Lower leg skin (tissue), 4 donors: ENCODE measurements at regions not wholly inside any gene's neighbourhood (a gene's known extent, or its start where the extent isn't known, plus 50 kb on each side); places are given as distances from the start of the nearest gene placed in this dataset.

Experiments
- DNase-seq, 2 donors: peaks; one replicate each; pipeline ENCODE4 v3.0.0-alpha.2; 2019; ENCODE audit warnings: low spot score in 2 of 2
- H3K4me3 ChIP-seq: fragments of 200-600 bp; sonication (generic); 2 replicates; pipeline ENCODE4 v1.5.1; 2017; ENCODE audit warnings: mild to moderate bottlenecking, low read depth; ENCODE audit not compliant: poor library complexity, severe bottlenecking
- POLR2A ChIP-seq, 2 donors: fragments of 450-650 bp; IDR thresholded peaks; one replicate each; pipeline ENCODE4 v1.6.1; 2016 to 2017; ENCODE audit warnings: antibody characterized with exemption in 2 of 2, mild to moderate bottlenecking in 1 of 2, moderate library complexity in 1 of 2
- WGBS, 2 donors: methylation state at CpG; one replicate each; pipeline ENCODE4 v1.1.5; 2018; 5-methylcytosine and 5-hydroxymethylcytosine counted together
- intact Hi-C: fragments of 100-400 bp; cut with DNase I; formaldehyde crosslinking; loops from one replicate; pipeline ENCODE4 v1.15.0; 2023; ENCODE audit warnings: low total_unique reads
- TF ChIP-seq, protein P1 (sequence below), 3 donors: fragments of 450-650 bp; IDR thresholded peaks; one replicate each; pipeline ENCODE4 v1.5.1; 2016; ENCODE audit warnings: antibody characterized with exemption in 3 of 3, mild to moderate bottlenecking in 3 of 3, moderate library complexity in 2 of 3

DNA sequence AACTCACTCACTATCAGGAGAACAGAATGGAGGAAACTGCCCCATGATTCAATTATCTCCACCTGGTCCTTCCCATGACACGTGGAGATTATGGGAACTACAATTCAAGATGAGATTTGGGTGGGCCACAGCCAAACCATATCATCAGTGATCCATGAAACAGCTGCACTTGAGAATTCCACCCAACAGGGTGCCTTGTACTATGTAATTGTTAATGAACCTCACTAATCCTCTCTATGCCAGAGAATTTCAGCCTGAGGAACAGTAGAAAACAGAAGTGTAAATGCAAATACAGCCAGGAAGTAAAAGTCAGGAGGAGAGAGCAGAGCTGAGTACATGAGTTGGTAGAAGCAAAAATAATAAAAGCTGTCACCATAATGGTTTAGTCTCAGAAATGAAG lies 261.4 kb downstream of the EPHA4 start:
- H3K4me3 ChIP-seq = no peak overlapping the region
- no peak for TF ChIP-seq POLR2A (IDR thresholded peaks at IDR 0.05)
- TF ChIP-seq, protein P1, sequence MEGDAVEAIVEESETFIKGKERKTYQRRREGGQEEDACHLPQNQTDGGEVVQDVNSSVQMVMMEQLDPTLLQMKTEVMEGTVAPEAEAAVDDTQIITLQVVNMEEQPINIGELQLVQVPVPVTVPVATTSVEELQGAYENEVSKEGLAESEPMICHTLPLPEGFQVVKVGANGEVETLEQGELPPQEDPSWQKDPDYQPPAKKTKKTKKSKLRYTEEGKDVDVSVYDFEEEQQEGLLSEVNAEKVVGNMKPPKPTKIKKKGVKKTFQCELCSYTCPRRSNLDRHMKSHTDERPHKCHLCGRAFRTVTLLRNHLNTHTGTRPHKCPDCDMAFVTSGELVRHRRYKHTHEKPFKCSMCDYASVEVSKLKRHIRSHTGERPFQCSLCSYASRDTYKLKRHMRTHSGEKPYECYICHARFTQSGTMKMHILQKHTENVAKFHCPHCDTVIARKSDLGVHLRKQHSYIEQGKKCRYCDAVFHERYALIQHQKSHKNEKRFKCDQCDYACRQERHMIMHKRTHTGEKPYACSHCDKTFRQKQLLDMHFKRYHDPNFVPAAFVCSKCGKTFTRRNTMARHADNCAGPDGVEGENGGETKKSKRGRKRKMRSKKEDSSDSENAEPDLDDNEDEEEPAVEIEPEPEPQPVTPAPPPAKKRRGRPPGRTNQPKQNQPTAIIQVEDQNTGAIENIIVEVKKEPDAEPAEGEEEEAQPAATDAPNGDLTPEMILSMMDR (IDR thresholded peaks at IDR 0.05) = no peak
- WGBS, 2 donors = 88 to 97% methylated on average over 1 of the region's 1 CpG
- intact Hi-C loops = no loop called here
- DNase-seq = no peak

GRCh38 chr2:221312634-221313033 lies 259.5 kb downstream of the EPHA4 start:
- no peak for DNase-seq
- intact Hi-C loops = no loop called here
- no peak overlapping the region for H3K4me3 ChIP-seq
- TF ChIP-seq, protein P1 (IDR thresholded peaks at IDR 0.05) = no peak
- no peak for TF ChIP-seq POLR2A (IDR thresholded peaks at IDR 0.05)

DNA sequence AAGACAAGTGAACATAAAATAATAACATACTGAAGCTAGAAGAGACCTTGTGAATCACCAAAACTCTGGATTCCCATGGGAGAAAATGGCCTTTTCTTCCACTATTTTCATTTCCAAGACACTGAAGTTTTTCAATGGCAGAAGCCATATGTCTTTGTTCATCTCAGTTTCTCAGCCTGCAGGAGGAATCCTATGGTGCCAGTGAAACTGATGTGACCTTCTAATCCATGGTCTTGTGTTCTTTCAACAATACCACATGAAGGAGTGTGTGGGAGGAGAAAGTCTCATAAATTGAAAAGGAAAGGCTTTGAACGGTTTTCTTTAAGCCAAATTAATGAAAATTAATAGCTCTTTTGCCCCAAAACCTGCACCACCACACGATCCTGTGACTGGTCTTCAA lies 257.3 kb downstream of the EPHA4 start:
- intact Hi-C loops = no loop called here
- TF ChIP-seq, protein P1 (IDR thresholded peaks at IDR 0.05) = no peak
- DNase-seq = no peak
- WGBS, 2 donors = 48 to 55% methylated on average over 2 of the region's 2 CpGs
- H3K4me3 ChIP-seq = no peak overlapping the region

DNA sequence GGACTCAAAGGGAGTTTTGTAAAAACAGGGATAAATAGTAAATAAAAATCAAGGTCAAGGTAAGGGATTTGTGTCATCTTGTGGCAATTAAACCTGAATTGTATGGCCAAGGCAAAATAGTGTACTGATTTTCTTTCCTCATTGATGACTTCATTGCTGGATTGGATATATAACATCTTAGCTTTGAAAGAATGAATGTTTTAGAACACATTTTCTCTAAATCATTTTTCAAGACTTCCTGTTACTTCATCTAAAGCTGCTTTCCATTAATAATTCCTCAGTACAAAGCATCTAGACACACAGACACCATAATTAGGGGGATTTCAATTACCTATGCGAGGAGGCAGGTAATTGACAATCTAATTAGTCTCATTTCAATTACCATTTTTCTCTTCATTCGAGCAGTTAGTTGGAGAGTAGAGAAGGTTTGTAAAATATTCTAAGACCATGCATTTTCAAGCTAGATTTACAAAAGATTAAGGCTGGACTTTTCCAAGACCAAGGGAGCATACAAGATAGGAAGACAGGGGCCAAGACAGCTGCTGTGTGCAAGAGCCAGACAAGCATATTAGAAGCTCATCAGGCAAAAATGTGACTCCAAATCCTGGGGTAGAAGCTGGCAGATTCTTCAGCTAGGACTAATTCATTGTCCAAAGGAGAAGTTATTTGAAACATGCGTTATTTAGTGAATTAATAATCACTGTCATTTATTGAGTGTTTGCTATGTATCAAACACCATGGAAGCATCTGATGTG lies 253.6 kb downstream of the EPHA4 start:
- DNase-seq = no peak
- no peak overlapping the region for H3K4me3 ChIP-seq
- WGBS, 2 donors = 67 to 70% methylated on average over 3 of the region's 3 CpGs
- no peak for TF ChIP-seq POLR2A (IDR thresholded peaks at IDR 0.05)
- TF ChIP-seq, protein P1 (IDR thresholded peaks at IDR 0.05) = no peak
- intact Hi-C loops = no loop called here

GRCh38 chr2:221322741-221323140 lies 249.4 kb downstream of the EPHA4 start:
- no peak for DNase-seq
- intact Hi-C loops = no loop called here
- no peak overlapping the region for H3K4me3 ChIP-seq
- TF ChIP-seq, protein P1 (IDR thresholded peaks at IDR 0.05) = no peak
- TF ChIP-seq POLR2A (IDR thresholded peaks at IDR 0.05) = no peak
- WGBS, 2 donors = 73 to 80% methylated on average over 5 of the region's 5 CpGs

GRCh38 chr2:221323513-221323912 lies 248.6 kb downstream of the EPHA4 start:
- 71 to 73% methylated on average over 2 of the region's 2 CpGs for WGBS, 2 donors
- DNase-seq = no peak
- TF ChIP-seq POLR2A (IDR thresholded peaks at IDR 0.05) = no peak
- TF ChIP-seq, protein P1 (IDR thresholded peaks at IDR 0.05) = no peak
- intact Hi-C loops = no loop called here
- H3K4me3 ChIP-seq = no peak overlapping the region
